Activated naive CD8-positive, alpha-beta T cell treated with anti-CD3 and anti-CD28 coated beads for 36 hours (primary cell): ENCODE measurements at regions not wholly inside any gene's neighbourhood (a gene's known extent, or its start where the extent isn't known, plus 50 kb on each side); places are given as distances from the start of the nearest gene placed in this dataset.
"Not testable (repeated sequence)": the region's sequence is repeated elsewhere in the genome, so short reads cannot be mapped to it uniquely, and the experiment has no call there.

Experiments
- DNase-seq: peaks from one replicate; pipeline ENCODE4 v3.0.0; 2021
- H3K27ac Mint-ChIP-seq: one replicate; pipeline ENCODE4 v1.8.0; 2022; ENCODE audit warnings: mild to moderate bottlenecking, moderate library complexity, mixed read lengths
- H3K27me3 Mint-ChIP-seq: one replicate; pipeline ENCODE4 v1.8.0; 2022; ENCODE audit warnings: mild to moderate bottlenecking, mixed read lengths
- H3K36me3 Mint-ChIP-seq: one replicate; pipeline ENCODE4 v1.8.0; 2021; ENCODE audit warnings: mild to moderate bottlenecking, mixed read lengths
- H3K4me1 Mint-ChIP-seq: one replicate; pipeline ENCODE4 v1.8.0; 2021; ENCODE audit warnings: mixed read lengths
- H3K4me3 Mint-ChIP-seq: one replicate; pipeline ENCODE4 v1.8.0; 2022; ENCODE audit warnings: mild to moderate bottlenecking, moderate library complexity, mixed read lengths
- H3K9me3 Mint-ChIP-seq: one replicate; pipeline ENCODE4 v1.8.0; 2022; ENCODE audit warnings: mixed read lengths

GRCh38 chr12:74039138-74039537 lies 498.5 kb upstream of the ATXN7L3B start:
- H3K4me3 Mint-ChIP-seq, H3K36me3 Mint-ChIP-seq, H3K4me1 Mint-ChIP-seq, DNase-seq, H3K9me3 Mint-ChIP-seq, H3K27me3 Mint-ChIP-seq, H3K27ac Mint-ChIP-seq: not testable (repeated sequence)

DNA sequence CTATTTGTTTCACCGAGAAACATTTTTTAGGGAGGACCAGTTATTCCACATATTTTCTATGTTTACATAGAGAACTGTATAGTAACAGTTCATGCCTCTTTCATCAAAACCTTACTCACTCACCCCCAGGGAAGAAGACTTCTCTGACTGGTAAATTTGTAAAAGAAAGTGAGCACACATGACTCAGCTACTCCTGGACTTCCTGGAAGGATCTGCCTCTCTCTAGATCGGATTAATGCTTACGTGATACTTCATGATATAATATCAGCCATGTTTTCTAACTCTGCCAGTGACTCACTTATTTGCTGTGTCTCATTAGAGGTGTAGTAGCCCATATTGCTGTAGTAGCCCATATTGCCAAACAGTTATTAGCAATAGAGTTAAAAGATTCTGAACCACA lies 494.3 kb upstream of the ATXN7L3B start:
- H3K4me3 Mint-ChIP-seq, result no peak overlapping the region
- H3K9me3 Mint-ChIP-seq, result peaks cover 1% of the 10 kb centered on the region
- DNase-seq, result no peak
- H3K27me3 Mint-ChIP-seq, result no peaks in the 10 kb centered on the region
- H3K4me1 Mint-ChIP-seq, result no peaks in the 10 kb centered on the region
- no peak overlapping the region for H3K27ac Mint-ChIP-seq
- H3K36me3 Mint-ChIP-seq, result no peaks in the 10 kb centered on the region

GRCh38 chr12:74049348-74049747 lies 488.3 kb upstream of the ATXN7L3B start:
- Mint-ChIP-seq H3K27me3 (no peaks in the 10 kb centered on the region), H3K36me3 (no peaks in the 10 kb centered on the region), H3K9me3 (peaks cover 5% of the 10 kb centered on the region), H3K4me1 (no peaks in the 10 kb centered on the region), H3K27ac (no peak overlapping the region), H3K4me3 (no peak overlapping the region)
- DNase-seq, result no peak

- Mint-ChIP-seq H3K27me3 (no peaks in the 10 kb centered on the region), H3K36me3 (no peaks in the 10 kb centered on the region), H3K9me3 (peaks cover 5% of the 10 kb centered on the region), H3K4me3 (no peak overlapping the region), H3K4me1 (no peaks in the 10 kb centered on the region), H3K27ac (no peak overlapping the region)
- no peak for DNase-seq
Measured at GRCh38 chr12:74051848-74052247, 485.8 kb upstream of the ATXN7L3B start.

GRCh38 chr12:74066476-74066875 lies 471.2 kb upstream of the ATXN7L3B start:
- H3K27ac Mint-ChIP-seq, result no peak overlapping the region
- peaks cover 17% of the 10 kb centered on the region for H3K9me3 Mint-ChIP-seq
- H3K4me3 Mint-ChIP-seq, result no peak overlapping the region
- no peaks in the 10 kb centered on the region for H3K4me1 Mint-ChIP-seq
- H3K36me3 Mint-ChIP-seq, result no peaks in the 10 kb centered on the region
- no peak for DNase-seq
- no peaks in the 10 kb centered on the region for H3K27me3 Mint-ChIP-seq

- no peak overlapping the region for H3K4me3 Mint-ChIP-seq
- H3K36me3 Mint-ChIP-seq, result no peaks in the 10 kb centered on the region
- H3K27me3 Mint-ChIP-seq, result no peaks in the 10 kb centered on the region
- peaks cover 15% of the 10 kb centered on the region for H3K9me3 Mint-ChIP-seq
- DNase-seq, result no peak
- H3K4me1 Mint-ChIP-seq, result no peaks in the 10 kb centered on the region
- no peak overlapping the region for H3K27ac Mint-ChIP-seq
Measured at GRCh38 chr12:74071182-74071581, 466.5 kb upstream of the ATXN7L3B start.

DNA sequence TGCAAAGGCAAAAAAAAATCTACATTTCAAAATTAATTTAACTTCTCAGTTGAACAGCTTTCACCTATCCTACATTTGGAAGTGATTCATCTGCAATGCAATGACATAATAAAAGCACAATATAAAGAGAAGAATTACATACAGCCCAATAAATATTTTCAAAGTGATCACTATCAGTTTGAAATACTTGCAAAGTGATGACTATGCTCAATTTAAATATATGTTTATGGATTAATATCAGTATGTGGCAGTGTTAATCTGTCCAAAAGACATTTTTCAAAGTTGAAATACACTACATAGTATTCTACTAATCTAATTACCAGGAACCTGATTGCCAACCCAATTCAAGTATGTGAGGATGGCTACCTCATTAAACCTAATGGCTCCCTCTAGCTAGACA lies 460.7 kb upstream of the ATXN7L3B start:
- H3K27ac Mint-ChIP-seq, result no peak overlapping the region
- H3K9me3 Mint-ChIP-seq, result peaks cover 2% of the 10 kb centered on the region
- no peak for DNase-seq
- no peaks in the 10 kb centered on the region for H3K4me1 Mint-ChIP-seq
- H3K4me3 Mint-ChIP-seq, result no peak overlapping the region
- no peaks in the 10 kb centered on the region for H3K27me3 Mint-ChIP-seq
- no peaks in the 10 kb centered on the region for H3K36me3 Mint-ChIP-seq

GRCh38 chr12:74105434-74105833 lies 432.2 kb upstream of the ATXN7L3B start:
- Mint-ChIP-seq H3K27ac (no peak overlapping the region), H3K4me3 (no peak overlapping the region), H3K36me3 (no peaks in the 10 kb centered on the region), H3K4me1 (no peaks in the 10 kb centered on the region), H3K27me3 (no peaks in the 10 kb centered on the region), H3K9me3 (peaks cover 3% of the 10 kb centered on the region)
- DNase-seq, result no peak

- no peak for DNase-seq
- H3K27ac Mint-ChIP-seq, result no peak overlapping the region
- H3K4me1 Mint-ChIP-seq, result no peaks in the 10 kb centered on the region
- H3K9me3 Mint-ChIP-seq, result no peaks in the 10 kb centered on the region
- H3K36me3 Mint-ChIP-seq, result no peaks in the 10 kb centered on the region
- H3K27me3 Mint-ChIP-seq, result no peaks in the 10 kb centered on the region
- no peak overlapping the region for H3K4me3 Mint-ChIP-seq
Measured at GRCh38 chr12:74108729-74109128, 428.9 kb upstream of the ATXN7L3B start.

- no peaks in the 10 kb centered on the region for H3K36me3 Mint-ChIP-seq
- H3K9me3 Mint-ChIP-seq, result peaks cover 2% of the 10 kb centered on the region
- no peak for DNase-seq
- no peak overlapping the region for H3K4me3 Mint-ChIP-seq
- no peak overlapping the region for H3K27ac Mint-ChIP-seq
- no peaks in the 10 kb centered on the region for H3K27me3 Mint-ChIP-seq
- H3K4me1 Mint-ChIP-seq, result no peaks in the 10 kb centered on the region
Measured at GRCh38 chr12:74111688-74112360, 425.8 kb upstream of the ATXN7L3B start.

GRCh38 chr12:74119811-74120362 lies 417.7 kb upstream of the ATXN7L3B start:
- Mint-ChIP-seq H3K9me3 (peaks cover 2% of the 10 kb centered on the region), H3K4me1 (no peaks in the 10 kb centered on the region), H3K27ac (no peak overlapping the region)

DNA sequence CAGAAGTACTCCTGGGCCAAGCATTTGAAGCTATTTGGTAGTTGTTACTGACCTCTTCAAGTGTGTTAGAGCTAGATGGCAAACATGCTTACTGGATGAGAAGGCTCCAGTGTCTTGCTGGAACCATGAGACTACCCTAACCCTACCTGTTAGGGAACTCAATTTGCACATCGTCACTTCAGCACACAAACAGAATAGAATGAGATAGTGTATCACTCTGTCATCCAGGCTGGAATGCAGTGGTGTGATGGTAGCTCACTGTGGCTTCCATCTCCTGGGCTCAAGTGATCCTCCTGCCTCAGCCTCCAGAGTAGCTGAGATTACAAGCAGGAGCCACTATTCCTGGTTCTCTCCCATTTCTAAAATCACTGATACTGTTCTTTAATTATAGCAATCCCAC lies 417.0 kb upstream of the ATXN7L3B start:
- H3K9me3 Mint-ChIP-seq, result no peaks in the 10 kb centered on the region
- no peak for DNase-seq
- no peak overlapping the region for H3K27ac Mint-ChIP-seq
- no peaks in the 10 kb centered on the region for H3K4me1 Mint-ChIP-seq
- no peaks in the 10 kb centered on the region for H3K36me3 Mint-ChIP-seq
- no peak overlapping the region for H3K4me3 Mint-ChIP-seq
- no peaks in the 10 kb centered on the region for H3K27me3 Mint-ChIP-seq

More at GRCh38 chr12:74119811-74120362, 417.7 kb upstream of the ATXN7L3B start:
- Mint-ChIP-seq H3K27me3 (no peaks in the 10 kb centered on the region), H3K4me3 (no peak overlapping the region), H3K36me3 (no peaks in the 10 kb centered on the region)
- DNase-seq, result no peak

DNA sequence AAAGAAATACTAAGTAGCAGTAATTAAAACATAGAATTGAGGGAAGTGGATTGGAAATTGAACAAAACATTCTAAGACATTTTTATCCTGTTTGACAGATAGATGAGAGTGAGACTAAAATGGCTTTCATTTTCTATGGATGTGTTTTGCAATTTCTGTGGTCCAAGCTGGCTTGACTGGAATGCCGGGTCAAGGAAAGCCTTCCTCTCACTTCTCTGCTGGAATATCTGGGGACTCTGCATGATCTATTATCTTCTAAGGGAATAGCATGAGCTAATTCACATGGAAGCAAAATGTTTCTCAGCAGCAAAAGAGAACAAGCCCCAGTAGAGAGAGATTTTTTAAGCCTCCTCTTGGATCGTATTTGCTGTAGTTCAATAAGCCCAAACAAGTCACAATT lies 407.9 kb upstream of the ATXN7L3B start:
- Mint-ChIP-seq H3K9me3 (peaks cover 5% of the 10 kb centered on the region), H3K27ac (no peak overlapping the region), H3K4me1 (no peaks in the 10 kb centered on the region), H3K36me3 (no peaks in the 10 kb centered on the region), H3K27me3 (no peaks in the 10 kb centered on the region), H3K4me3 (no peak overlapping the region)
- no peak for DNase-seq

GRCh38 chr12:74144396-74144795 lies 393.2 kb upstream of the ATXN7L3B start:
- Mint-ChIP-seq H3K27ac (no peak overlapping the region), H3K36me3 (no peaks in the 10 kb centered on the region), H3K4me1 (no peaks in the 10 kb centered on the region), H3K9me3 (no peaks in the 10 kb centered on the region), H3K27me3 (no peaks in the 10 kb centered on the region), H3K4me3 (no peak overlapping the region)
- DNase-seq, result no peak

DNA sequence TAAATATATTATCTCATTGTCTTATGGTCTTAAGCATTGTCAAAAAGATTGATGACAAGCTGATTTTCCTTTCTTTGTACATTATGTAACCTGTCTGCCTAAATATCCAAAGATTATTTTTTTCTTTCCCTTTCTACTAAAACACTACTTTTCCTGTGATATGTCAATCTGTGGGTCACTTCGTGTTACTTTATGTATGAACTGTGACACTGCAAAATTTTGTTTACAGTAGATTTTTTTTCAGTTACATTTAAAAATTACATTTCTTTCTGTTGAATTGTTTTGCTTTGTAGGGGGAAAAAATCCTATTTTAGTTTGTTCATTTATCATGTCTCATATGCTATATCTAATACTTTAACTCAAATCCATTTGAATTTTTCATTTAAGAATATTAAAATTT lies 392.3 kb upstream of the ATXN7L3B start:
- Mint-ChIP-seq H3K27ac (no peak overlapping the region), H3K27me3 (no peaks in the 10 kb centered on the region), H3K4me3 (no peak overlapping the region), H3K4me1 (no peaks in the 10 kb centered on the region), H3K9me3 (no peaks in the 10 kb centered on the region), H3K36me3 (no peaks in the 10 kb centered on the region)
- no peak for DNase-seq

GRCh38 chr12:74148849-74149248 lies 388.8 kb upstream of the ATXN7L3B start:
- Mint-ChIP-seq H3K4me1 (no peaks in the 10 kb centered on the region), H3K9me3 (no peaks in the 10 kb centered on the region), H3K27me3 (no peaks in the 10 kb centered on the region)

More at GRCh38 chr12:74148849-74149248, 388.8 kb upstream of the ATXN7L3B start:
- Mint-ChIP-seq H3K36me3 (no peaks in the 10 kb centered on the region), H3K4me3 (no peak overlapping the region), H3K27ac (no peak overlapping the region)
- no peak for DNase-seq
